CD4-positive, alpha-beta T cell treated with Interleukin-4 for 4 hours (primary cell): ENCODE measurements at regions not wholly inside any gene's neighbourhood (a gene's known extent, or its start where the extent isn't known, plus 50 kb on each side); places are given as distances from the start of the nearest gene placed in this dataset.

ENCODE experiments used
- DNase-seq: peaks from one replicate; pipeline ENCODE4 v3.0.0-alpha.2; 2020

- DNase-seq = no peak
These were observed 89.4 kb upstream of the RGMA start for GRCh38 chr15:93178371-93178770.

GRCh38 chr15:93176065-93176464 lies 87.1 kb upstream of the RGMA start:
- DNase-seq = no peak

GRCh38 chr15:93174836-93175235 lies 85.8 kb upstream of the RGMA start:
- DNase-seq = no peak

- no peak for DNase-seq
These were observed 84.4 kb upstream of the RGMA start for GRCh38 chr15:93173369-93173768.

GRCh38 chr15:93171476-93171875 lies 82.5 kb upstream of the RGMA start:
- DNase-seq = no peak

GRCh38 chr15:93170329-93170728 lies 81.3 kb upstream of the RGMA start:
- no peak for DNase-seq

GRCh38 chr15:93168910-93169309 lies 79.9 kb upstream of the RGMA start:
- no peak for DNase-seq

GRCh38 chr15:93167291-93167690 lies 78.3 kb upstream of the RGMA start:
- DNase-seq = no peak

- no peak for DNase-seq
These were observed 77.7 kb upstream of the RGMA start for GRCh38 chr15:93166675-93167074.

GRCh38 chr15:93165734-93166470 lies 76.9 kb upstream of the RGMA start:
- DNase-seq = no peak

- DNase-seq = peak; percentile 4
These were observed 75.4 kb upstream of the RGMA start for GRCh38 chr15:93164409-93164808.

- DNase-seq = no peak
These were observed 73.5 kb upstream of the RGMA start for GRCh38 chr15:93162560-93162959.

GRCh38 chr15:93159930-93160329 lies 70.9 kb upstream of the RGMA start:
- DNase-seq = no peak

- no peak for DNase-seq
These were observed 69.3 kb upstream of the RGMA start for GRCh38 chr15:93158097-93158900.

- DNase-seq = no peak
These were observed 65.7 kb upstream of the RGMA start for GRCh38 chr15:93154666-93155065.

GRCh38 chr15:93152951-93153350 lies 63.9 kb upstream of the RGMA start:
- DNase-seq = no peak

GRCh38 chr15:93152360-93152759 lies 63.3 kb upstream of the RGMA start:
- DNase-seq = peak; percentile 57

- no peak for DNase-seq
These were observed 62.2 kb upstream of the RGMA start for GRCh38 chr15:93150910-93151881.

GRCh38 chr15:93146601-93147000 lies 57.6 kb upstream of the RGMA start:
- DNase-seq = no peak

- DNase-seq = no peak
These were observed 57.2 kb upstream of the RGMA start for GRCh38 chr15:93146196-93146595.

GRCh38 chr15:93144463-93145236 lies 55.6 kb upstream of the RGMA start:
- DNase-seq = no peak

GRCh38 chr15:93143186-93143585 lies 54.2 kb upstream of the RGMA start:
- no peak for DNase-seq
